ENCODE measurements at regions not wholly inside any gene's neighbourhood (a gene's known extent, or its start where the extent isn't known, plus 50 kb on each side); places are given as distances from the start of the nearest gene placed in this dataset.
A peak's percentile ranks its signal among the peaks of the same experiment; 100 is the strongest.

- DNase-seq, result peak; percentile 10
- H3K36me3 ChIP-seq, result no peaks in the 10 kb centered on the region
- no peaks in the 10 kb centered on the region for H3K4me1 ChIP-seq
- no peaks in the 10 kb centered on the region for H3K9me3 ChIP-seq
- no peaks in the 10 kb centered on the region; the same call in 1 of the 2 replicates for H3K27me3 ChIP-seq
- no peak for TF ChIP-seq CTCF (IDR thresholded peaks at IDR 0.05; ENCODE audit: low read depth, low read length)
- H3K4me3 ChIP-seq (ENCODE audit: low read depth, low read length), result no peak overlapping the region
Measured at GRCh38 chr2:60064687-60065389, 488.6 kb downstream of the BCL11A start.

DNA sequence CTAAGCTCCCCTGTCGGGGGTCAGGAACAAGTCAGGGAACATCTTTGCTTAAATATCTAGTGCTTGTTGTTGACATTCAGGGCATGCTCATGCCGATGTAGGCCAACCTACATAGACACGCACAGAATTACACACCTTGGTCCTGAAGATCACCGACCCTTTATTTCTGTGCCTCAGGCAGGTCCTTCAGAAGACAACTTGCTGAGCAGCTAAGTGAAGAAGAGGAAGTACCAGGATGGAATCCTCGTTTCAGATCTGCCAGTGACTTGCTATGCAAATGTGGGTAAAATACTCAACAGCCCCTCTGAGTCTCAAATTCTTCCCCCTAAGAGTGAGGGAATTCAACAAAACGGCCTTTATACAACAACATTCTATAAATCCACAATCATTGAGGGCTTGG lies 494.7 kb downstream of the BCL11A start:
- no peak for TF ChIP-seq CTCF (IDR thresholded peaks at IDR 0.05; ENCODE audit: low read depth, low read length)
- Histone ChIP-seq H3K27me3 (no peaks in the 10 kb centered on the region), H3K36me3 (no peaks in the 10 kb centered on the region), H3K4me1 (no peaks in the 10 kb centered on the region), H3K4me3 (ENCODE audit: low read depth, low read length) (no peak overlapping the region), H3K9me3 (no peaks in the 10 kb centered on the region)
- no peak for DNase-seq

DNA sequence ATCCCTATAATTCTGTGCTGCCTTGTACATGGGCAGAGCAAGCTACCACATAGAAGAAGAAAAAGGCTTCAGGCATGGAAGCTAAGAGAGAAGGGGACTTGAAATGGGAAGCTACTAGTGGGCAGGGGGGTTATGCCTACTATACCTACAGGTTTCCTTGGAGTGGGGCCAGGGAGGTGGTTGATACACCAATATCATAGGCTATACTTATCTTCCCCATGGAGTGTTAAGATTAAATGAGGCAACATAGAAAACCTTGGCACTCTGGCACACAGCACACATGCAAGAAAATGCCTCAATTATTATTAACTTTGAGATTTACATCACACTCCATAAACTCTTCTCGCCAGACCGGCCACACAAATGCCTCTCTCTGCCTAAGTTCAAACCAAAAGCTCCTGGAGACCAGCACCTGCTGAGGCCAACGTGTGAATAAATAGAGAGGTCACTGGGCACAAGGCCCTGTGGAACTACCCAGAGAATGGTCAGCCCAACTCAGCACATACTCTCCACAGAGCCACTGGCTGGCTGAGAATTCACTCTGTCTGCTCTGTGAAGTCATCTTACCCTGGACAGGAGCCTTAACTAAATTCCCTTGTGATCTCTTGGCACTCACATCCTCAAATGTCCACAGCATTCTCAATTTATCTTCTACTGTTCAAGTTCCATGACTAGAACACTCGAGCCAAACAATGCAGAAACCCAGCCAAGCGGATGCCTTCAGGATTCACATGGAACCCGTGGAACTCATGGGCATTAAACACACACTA lies 498.7 kb downstream of the BCL11A start:
- H3K27me3 ChIP-seq, result no peaks in the 10 kb centered on the region
- no peak for DNase-seq
- H3K4me3 ChIP-seq (ENCODE audit: low read depth, low read length), result no peak overlapping the region
- no peaks in the 10 kb centered on the region for H3K36me3 ChIP-seq
- no peaks in the 10 kb centered on the region for H3K9me3 ChIP-seq
- TF ChIP-seq CTCF (IDR thresholded peaks at IDR 0.05; ENCODE audit: low read depth, low read length), result no peak
- H3K4me1 ChIP-seq, result no peaks in the 10 kb centered on the region

- no peaks in the 10 kb centered on the region for H3K36me3 ChIP-seq
- H3K4me1 ChIP-seq, result no peaks in the 10 kb centered on the region
- H3K4me3 ChIP-seq (ENCODE audit: low read depth, low read length), result no peak overlapping the region
- no peaks in the 10 kb centered on the region for H3K27me3 ChIP-seq
- no peak for TF ChIP-seq CTCF (IDR thresholded peaks at IDR 0.05; ENCODE audit: low read depth, low read length)
- H3K9me3 ChIP-seq, result no peaks in the 10 kb centered on the region
- DNase-seq, result no peak
Measured at GRCh38 chr2:60053791-60054190, 499.7 kb downstream of the BCL11A start.

- H3K9me3 ChIP-seq, result no peaks in the 10 kb centered on the region
- H3K4me1 ChIP-seq, result no peaks in the 10 kb centered on the region
- H3K27me3 ChIP-seq, result no peaks in the 10 kb centered on the region
- DNase-seq, result no peak
- TF ChIP-seq CTCF (IDR thresholded peaks at IDR 0.05; ENCODE audit: low read depth, low read length), result no peak
- H3K4me3 ChIP-seq (ENCODE audit: low read depth, low read length), result no peak overlapping the region
- no peaks in the 10 kb centered on the region for H3K36me3 ChIP-seq
Measured at GRCh38 chr2:60052601-60053000, 500.9 kb downstream of the BCL11A start.

DNA sequence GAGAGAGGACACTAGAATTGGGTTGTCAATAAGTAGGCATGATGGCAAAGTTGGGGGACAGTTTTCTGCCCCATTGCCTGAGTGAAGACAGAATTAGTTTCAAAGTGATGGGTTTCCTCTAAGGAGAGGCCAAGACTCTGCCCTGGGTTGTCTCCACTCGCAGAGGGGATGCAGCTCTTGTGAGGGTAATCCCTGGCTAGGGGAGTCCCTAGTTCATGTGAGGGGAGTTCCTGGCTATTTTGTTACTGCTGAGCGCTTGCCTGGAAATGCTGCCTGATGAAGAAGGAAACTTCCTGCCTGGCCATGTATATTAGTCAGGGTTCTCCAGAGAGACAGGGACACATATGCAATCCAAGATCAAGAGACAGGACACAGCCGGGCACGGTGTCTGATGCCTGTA lies 501.5 kb downstream of the BCL11A start:
- Histone ChIP-seq H3K36me3 (no peaks in the 10 kb centered on the region), H3K4me1 (no peaks in the 10 kb centered on the region), H3K4me3 (ENCODE audit: low read depth, low read length) (no peak overlapping the region), H3K9me3 (no peaks in the 10 kb centered on the region), H3K27me3 (no peaks in the 10 kb centered on the region)
- DNase-seq, result no peak
- no peak for TF ChIP-seq CTCF (IDR thresholded peaks at IDR 0.05; ENCODE audit: low read depth, low read length)

Measured in BE2C (cell line).